ENCODE measurements at regions not wholly inside any gene's neighbourhood (a gene's known extent, or its start where the extent isn't known, plus 50 kb on each side); places are given as distances from the start of the nearest gene placed in this dataset.

- TF ChIP-seq CTCF (IDR thresholded peaks at IDR 0.05 in 4 of 5, conservative IDR thresholded peaks at IDR 0.05 in 1 of 5): no peak
- no peak for TF ChIP-seq POLR2A (IDR thresholded peaks at IDR 0.05)
Observed at GRCh38 chr10:62648921-62649320, 155.6 kb upstream of the ADO start.

Measured in gastrocnemius medialis (tissue), 4 donors.